ENCODE measurements at regions not wholly inside any gene's neighbourhood (a gene's known extent, or its start where the extent isn't known, plus 50 kb on each side); places are given as distances from the start of the nearest gene placed in this dataset.

GRCh38 chrX:65610481-65610880 lies 57.0 kb upstream of the MSN start:
- no peak for TF ChIP-seq CTCF (IDR thresholded peaks at IDR 0.05; ENCODE audit: control extremely low read depth, extremely low read depth)
- DNase-seq = no peak
- H3K4me1 ChIP-seq (ENCODE audit: control insufficient read depth in 5 of 5, insufficient read depth in 5 of 5, low read length in 5 of 5) = peaks cover 0 to 12% (median 0%) of the 10 kb centered on the region in 5 donors
- no peak for ATAC-seq (ENCODE audit: insufficient read depth, low FRiP score)
- no peaks in the 10 kb centered on the region for H3K36me3 ChIP-seq (ENCODE audit: control insufficient read depth in 4 of 4, insufficient read depth in 4 of 4, low read length in 4 of 4)
- no peak overlapping the region for H3K27ac ChIP-seq (ENCODE audit: low read depth in 1 of 2, low read length in 1 of 2)
- H3K27me3 ChIP-seq (ENCODE audit: control insufficient read depth in 3 of 3, insufficient read depth in 3 of 3, low read length in 2 of 3) = no peaks in the 10 kb centered on the region
- no peak overlapping the region for H3K4me3 ChIP-seq
- no peak overlapping the region for H3K9ac ChIP-seq (ENCODE audit: insufficient read depth in 1 of 2, low read length in 2 of 2)
- H3K9me3 ChIP-seq (ENCODE audit: control insufficient read depth in 4 of 4, insufficient read depth in 3 of 4, low read length in 3 of 4) = no peaks in the 10 kb centered on the region

- no peaks in the 10 kb centered on the region for H3K9me3 ChIP-seq (ENCODE audit: control insufficient read depth in 4 of 4, insufficient read depth in 3 of 4, low read length in 3 of 4)
- no peak overlapping the region for H3K9ac ChIP-seq (ENCODE audit: insufficient read depth in 1 of 2, low read length in 2 of 2)
- peaks cover 0 to 12% (median 0%) of the 10 kb centered on the region in 5 donors for H3K4me1 ChIP-seq (ENCODE audit: control insufficient read depth in 5 of 5, insufficient read depth in 5 of 5, low read length in 5 of 5)
- H3K27ac ChIP-seq (ENCODE audit: low read depth in 1 of 2, low read length in 1 of 2) = no peak overlapping the region
- DNase-seq (peak in 2 of 3 donors; percentile 8 to 39), ATAC-seq (ENCODE audit: insufficient read depth, low FRiP score) (no peak)
- no peaks in the 10 kb centered on the region for H3K36me3 ChIP-seq (ENCODE audit: control insufficient read depth in 4 of 4, insufficient read depth in 4 of 4, low read length in 4 of 4)
- WGBS, 2 donors = 17 to 20% methylated on average over 3 of the region's 3 CpGs
- H3K27me3 ChIP-seq (ENCODE audit: control insufficient read depth in 3 of 3, insufficient read depth in 3 of 3, low read length in 2 of 3) = no peaks in the 10 kb centered on the region
- H3K4me3 ChIP-seq = no peak overlapping the region
- TF ChIP-seq CTCF (IDR thresholded peaks at IDR 0.05; ENCODE audit: control extremely low read depth, extremely low read depth) = no peak
Observed at GRCh38 chrX:65610040-65610439, 57.4 kb upstream of the MSN start.

- Histone ChIP-seq H3K4me3 (no peak overlapping the region), H3K27ac (ENCODE audit: low read depth in 1 of 2, low read length in 1 of 2) (peak overlapping the region in 1 of 2 donors; percentile 42), H3K36me3 (ENCODE audit: control insufficient read depth in 4 of 4, insufficient read depth in 4 of 4, low read length in 4 of 4) (no peaks in the 10 kb centered on the region), H3K9me3 (ENCODE audit: control insufficient read depth in 4 of 4, insufficient read depth in 3 of 4, low read length in 3 of 4) (no peaks in the 10 kb centered on the region), H3K4me1 (ENCODE audit: control insufficient read depth in 5 of 5, insufficient read depth in 5 of 5, low read length in 5 of 5) (peaks cover 0 to 12% (median 0%) of the 10 kb centered on the region in 5 donors), H3K27me3 (ENCODE audit: control insufficient read depth in 3 of 3, insufficient read depth in 3 of 3, low read length in 2 of 3) (no peaks in the 10 kb centered on the region), H3K9ac (ENCODE audit: insufficient read depth in 1 of 2, low read length in 2 of 2) (no peak overlapping the region)
- DNase-seq = no peak
- WGBS, 2 donors = 63 to 72% methylated on average over 4 of the region's 4 CpGs
- TF ChIP-seq CTCF (IDR thresholded peaks at IDR 0.05; ENCODE audit: control extremely low read depth, extremely low read depth) = no peak
- ATAC-seq (ENCODE audit: insufficient read depth, low FRiP score) = no peak
Observed at GRCh38 chrX:65609237-65609636, 58.2 kb upstream of the MSN start.

GRCh38 chrX:65608026-65608425 lies 59.4 kb upstream of the MSN start:
- Histone ChIP-seq H3K4me3 (no peak overlapping the region), H3K27ac (ENCODE audit: low read depth in 1 of 2, low read length in 1 of 2) (no peak overlapping the region), H3K36me3 (ENCODE audit: control insufficient read depth in 4 of 4, insufficient read depth in 4 of 4, low read length in 4 of 4) (no peaks in the 10 kb centered on the region), H3K9ac (ENCODE audit: insufficient read depth in 1 of 2, low read length in 2 of 2) (no peak overlapping the region), H3K27me3 (ENCODE audit: control insufficient read depth in 3 of 3, insufficient read depth in 3 of 3, low read length in 2 of 3) (no peaks in the 10 kb centered on the region), H3K4me1 (ENCODE audit: control insufficient read depth in 5 of 5, insufficient read depth in 5 of 5, low read length in 5 of 5) (peaks cover 0 to 13% (median 0%) of the 10 kb centered on the region in 5 donors), H3K9me3 (ENCODE audit: control insufficient read depth in 4 of 4, insufficient read depth in 3 of 4, low read length in 3 of 4) (no peaks in the 10 kb centered on the region)
- no peak for DNase-seq
- no peak for TF ChIP-seq CTCF (IDR thresholded peaks at IDR 0.05; ENCODE audit: control extremely low read depth, extremely low read depth)
- 57 to 66% methylated on average over 3 of the region's 3 CpGs for WGBS, 2 donors
- ATAC-seq (ENCODE audit: insufficient read depth, low FRiP score) = no peak
